ENCODE measurements at regions not wholly inside any gene's neighbourhood (a gene's known extent, or its start where the extent isn't known, plus 50 kb on each side); places are given as distances from the start of the nearest gene placed in this dataset.
"Not testable (repeated sequence)": the region's sequence is repeated elsewhere in the genome, so short reads cannot be mapped to it uniquely, and the experiment has no call there.

DNA sequence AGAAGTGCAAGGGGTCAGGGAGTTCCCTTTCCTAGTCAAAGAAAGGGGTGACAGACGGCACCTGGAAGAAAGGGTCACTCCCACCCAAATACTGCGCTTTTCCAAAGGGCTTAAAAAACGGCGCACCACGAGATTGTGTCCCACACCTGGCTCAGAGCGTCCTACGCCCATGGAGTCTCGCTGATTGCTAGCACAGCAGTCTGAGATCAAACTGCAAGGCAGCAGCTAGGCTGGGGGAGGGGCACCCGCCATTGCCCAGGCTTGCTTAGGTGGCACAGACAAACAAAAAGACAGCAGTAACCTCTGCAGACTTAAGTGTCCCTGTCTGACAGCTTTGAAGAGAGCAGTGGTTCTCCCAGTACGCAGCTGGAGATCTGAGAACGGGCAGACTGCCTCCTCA is 402.4 kb upstream of the KLF12 start:
- TF ChIP-seq, protein P1, sequence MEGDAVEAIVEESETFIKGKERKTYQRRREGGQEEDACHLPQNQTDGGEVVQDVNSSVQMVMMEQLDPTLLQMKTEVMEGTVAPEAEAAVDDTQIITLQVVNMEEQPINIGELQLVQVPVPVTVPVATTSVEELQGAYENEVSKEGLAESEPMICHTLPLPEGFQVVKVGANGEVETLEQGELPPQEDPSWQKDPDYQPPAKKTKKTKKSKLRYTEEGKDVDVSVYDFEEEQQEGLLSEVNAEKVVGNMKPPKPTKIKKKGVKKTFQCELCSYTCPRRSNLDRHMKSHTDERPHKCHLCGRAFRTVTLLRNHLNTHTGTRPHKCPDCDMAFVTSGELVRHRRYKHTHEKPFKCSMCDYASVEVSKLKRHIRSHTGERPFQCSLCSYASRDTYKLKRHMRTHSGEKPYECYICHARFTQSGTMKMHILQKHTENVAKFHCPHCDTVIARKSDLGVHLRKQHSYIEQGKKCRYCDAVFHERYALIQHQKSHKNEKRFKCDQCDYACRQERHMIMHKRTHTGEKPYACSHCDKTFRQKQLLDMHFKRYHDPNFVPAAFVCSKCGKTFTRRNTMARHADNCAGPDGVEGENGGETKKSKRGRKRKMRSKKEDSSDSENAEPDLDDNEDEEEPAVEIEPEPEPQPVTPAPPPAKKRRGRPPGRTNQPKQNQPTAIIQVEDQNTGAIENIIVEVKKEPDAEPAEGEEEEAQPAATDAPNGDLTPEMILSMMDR (IDR thresholded peaks at IDR 0.05 in 8 of 11, conservative IDR thresholded peaks at IDR 0.05 in 3 of 11): not testable (repeated sequence)
- TF ChIP-seq POLR2A, POLR2AphosphoS5 (IDR thresholded peaks at IDR 0.05): not testable (repeated sequence)

All from spleen (tissue), 7 donors.